Keratinocyte (primary cell): ENCODE measurements at regions not wholly inside any gene's neighbourhood (a gene's known extent, or its start where the extent isn't known, plus 50 kb on each side); places are given as distances from the start of the nearest gene placed in this dataset.

ENCODE experiments used
- DNase-seq: peaks from one replicate; pipeline ENCODE4 v3.0.0-alpha.2; 2011; ENCODE audit warnings: low read depth, missing footprints, low spot score
- FAIRE-seq: peaks from 2 replicates; lab custom pipeline; 2011; peaks lifted over from hg19 to GRCh38; lab: Jason Lieb, UNC
- H2AFZ ChIP-seq: 2 replicates; pipeline ENCODE4 v1.6.0; 2012; ENCODE audit warnings: low read length, control low read depth, inconsistent platforms; ENCODE audit not compliant: control insufficient read depth
- H3K27ac ChIP-seq: 2 replicates; pipeline ENCODE4 v1.5.1; 2011; ENCODE audit warnings: low read length; ENCODE audit not compliant: control insufficient read depth, insufficient read depth
- H3K27me3 ChIP-seq: 3 replicates; pipeline ENCODE4 v1.6.0; 2011; ENCODE audit warnings: low read length; ENCODE audit not compliant: control insufficient read depth, insufficient read depth; ENCODE audit errors: extremely low read depth
- H3K36me3 ChIP-seq, 2 experiments: 2 replicates in 1 of 2; 3 replicates in 1 of 2; pipeline ENCODE4 v1.5.1; 2011; ENCODE audit warnings: low read length in 2 of 2, mild to moderate bottlenecking in 1 of 2; ENCODE audit not compliant: control insufficient read depth in 2 of 2, insufficient read depth in 2 of 2; ENCODE audit errors: extremely low read depth in 1 of 2
- H3K4me1 ChIP-seq: 3 replicates; pipeline ENCODE4 v1.5.1; 2011; ENCODE audit warnings: low read length; ENCODE audit not compliant: control insufficient read depth, insufficient read depth; ENCODE audit errors: extremely low read depth
- H3K4me2 ChIP-seq: 3 replicates; pipeline ENCODE4 v1.6.0; 2011; ENCODE audit warnings: low read depth, low read length; ENCODE audit not compliant: control insufficient read depth, insufficient read depth; ENCODE audit errors: extremely low read depth
- H3K4me3 ChIP-seq, 3 experiments: fragments of 200-600 bp in 1 of 3; sonication (generic) in 1 of 3; 2 replicates in 2 of 3; 3 replicates in 1 of 3; pipeline ENCODE4 v1.5.1; 2011 to 2016; ENCODE audit warnings: low read length in 3 of 3, mild to moderate bottlenecking in 3 of 3, control low read depth in 2 of 3, inconsistent platforms in 1 of 3, low read depth in 1 of 3, mixed read lengths in 1 of 3, mixed run types in 1 of 3, moderate library complexity in 1 of 3; ENCODE audit not compliant: control insufficient read depth in 2 of 3, insufficient read depth in 2 of 3; ENCODE audit errors: extremely low read depth in 1 of 3
- H3K79me2 ChIP-seq: 2 replicates; pipeline ENCODE4 v1.6.0; 2012; ENCODE audit warnings: low read length; ENCODE audit not compliant: control insufficient read depth, insufficient read depth
- H3K9ac ChIP-seq: 3 replicates; pipeline ENCODE4 v1.6.0; 2011; ENCODE audit warnings: low read length; ENCODE audit not compliant: control insufficient read depth, insufficient read depth; ENCODE audit errors: extremely low read depth
- H3K9me1 ChIP-seq: 3 replicates; pipeline ENCODE4 v1.6.0; 2011; ENCODE audit warnings: low read length; ENCODE audit not compliant: control insufficient read depth, insufficient read depth; ENCODE audit errors: extremely low read depth
- H3K9me3 ChIP-seq: 2 replicates; pipeline ENCODE4 v1.5.1; 2012; ENCODE audit warnings: low read depth, low read length; ENCODE audit not compliant: control insufficient read depth
- H4K20me1 ChIP-seq: 3 replicates; pipeline ENCODE4 v1.6.0; 2011; ENCODE audit warnings: low read length; ENCODE audit not compliant: control insufficient read depth, insufficient read depth; ENCODE audit errors: extremely low read depth
- CTCF ChIP-seq, 3 experiments: IDR thresholded peaks in 1 of 3; conservative IDR thresholded peaks in 1 of 3; optimal IDR thresholded peaks in 1 of 3; 2 replicates in 2 of 3; 3 replicates in 1 of 3; pipeline versions ENCODE3 to v1.5.1; 2011; ENCODE audit warnings: low read length in 3 of 3, mild to moderate bottlenecking in 3 of 3, moderate library complexity in 2 of 3, control low read depth in 1 of 3, inconsistent platforms in 1 of 3; ENCODE audit not compliant: insufficient read depth in 2 of 3; ENCODE audit errors: extremely low read depth in 1 of 3
- EZH2 ChIP-seq: IDR thresholded peaks from one replicate; pipeline ENCODE4 v1.6.1; 2012; ENCODE audit warnings: inconsistent platforms, mild to moderate bottlenecking, low read length, moderate library complexity
- dilution Hi-C: fragments of 300-500 bp; cut with MboI; formaldehyde crosslinking; loops from one replicate; pipeline ENCODE4 v1.7.0; 2020; ENCODE audit warnings: low sequenced_read_pairs; ENCODE audit not compliant: extremely low pct_ligation_motif_present

- TF ChIP-seq EZH2 (no peak), CTCF (optimal IDR thresholded peaks at IDR 0.05 in 1 of 3, IDR thresholded peaks at IDR 0.05 in 1 of 3, conservative IDR thresholded peaks at IDR 0.05 in 1 of 3; ENCODE audit: extremely low read depth in 1 of 3, insufficient read depth in 2 of 3, low read length in 3 of 3) (no peak)
- H3K4me1 ChIP-seq: peaks cover 10% of the 10 kb centered on the region
- H3K27ac ChIP-seq: no peak overlapping the region
These were observed 58.9 kb upstream of the SLC1A4 start for GRCh38 chr2:64930258-64930671.

GRCh38 chr2:64931246-64932115, 57.7 kb upstream of the SLC1A4 start:
- H3K9me1 ChIP-seq: no peaks in the 10 kb centered on the region
- H3K9ac ChIP-seq: no peak overlapping the region
- no peaks in the 10 kb centered on the region for H3K9me3 ChIP-seq
- H3K36me3 ChIP-seq: no peaks in the 10 kb centered on the region
- no peak overlapping the region for H2AFZ ChIP-seq
- H3K4me1 ChIP-seq: peaks cover 10% of the 10 kb centered on the region
- no peaks in the 10 kb centered on the region for H4K20me1 ChIP-seq
- no peaks in the 10 kb centered on the region for H3K27me3 ChIP-seq
- FAIRE-seq: no peak
- no peak for TF ChIP-seq EZH2
- TF ChIP-seq CTCF (optimal IDR thresholded peaks at IDR 0.05 in 1 of 3, IDR thresholded peaks at IDR 0.05 in 1 of 3, conservative IDR thresholded peaks at IDR 0.05 in 1 of 3; ENCODE audit: extremely low read depth in 1 of 3, insufficient read depth in 2 of 3, low read length in 3 of 3): no peak
- DNase-seq: no peak
- H3K27ac ChIP-seq: no peak overlapping the region
- no peak overlapping the region for H3K4me2 ChIP-seq
- no peaks in the 10 kb centered on the region for H3K79me2 ChIP-seq
- H3K4me3 ChIP-seq: no peak overlapping the region
- dilution Hi-C loops: no loop called here

More at GRCh38 chr2:64930258-64930671, 58.9 kb upstream of the SLC1A4 start:
- H2AFZ ChIP-seq: no peak overlapping the region
- no peak overlapping the region for H3K4me2 ChIP-seq
- no peak overlapping the region for H3K9ac ChIP-seq
- no peaks in the 10 kb centered on the region for H3K9me3 ChIP-seq
- no peaks in the 10 kb centered on the region for H3K9me1 ChIP-seq
- no peaks in the 10 kb centered on the region for H3K36me3 ChIP-seq
- no peaks in the 10 kb centered on the region for H4K20me1 ChIP-seq
- no peak for FAIRE-seq
- H3K27me3 ChIP-seq: no peaks in the 10 kb centered on the region
- dilution Hi-C loops: no loop called here
- no peaks in the 10 kb centered on the region for H3K79me2 ChIP-seq
- DNase-seq: no peak
- H3K4me3 ChIP-seq: no peak overlapping the region
